ENCODE measurements at regions not wholly inside any gene's neighbourhood (a gene's known extent, or its start where the extent isn't known, plus 50 kb on each side); places are given as distances from the start of the nearest gene placed in this dataset.

DNA sequence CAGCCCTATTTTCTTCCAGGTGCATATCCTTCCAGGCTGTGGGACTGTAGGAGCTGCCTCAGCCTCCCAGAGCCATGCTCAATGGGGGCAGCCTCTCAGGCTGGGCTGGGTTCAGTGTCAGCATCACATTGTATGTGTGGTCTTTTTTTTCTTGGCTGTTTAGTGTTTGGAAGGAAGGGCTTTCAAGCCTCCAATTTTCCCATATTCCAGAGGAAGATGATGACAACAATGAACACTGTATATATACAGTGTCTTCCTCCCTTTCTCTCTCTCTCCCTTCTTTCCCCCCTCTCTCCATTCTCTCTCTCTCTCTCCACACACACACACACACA is 326.4 kb downstream of the DYSF start:
- no peak for DNase-seq
- Histone ChIP-seq H4K20me1 (ENCODE audit: insufficient read depth) (no peaks in the 10 kb centered on the region), H3K4me3 (ENCODE audit: low read depth in 2 of 2, low read length in 1 of 2) (no peak overlapping the region), H3K4me2 (no peak overlapping the region), H3K9me3 (no peaks in the 10 kb centered on the region), H3K36me3 (replicated peaks in 1 of 2; ENCODE audit: control insufficient read depth in 1 of 2, insufficient read depth in 2 of 2, low read length in 1 of 2) (no peaks in the 10 kb centered on the region), H3K9ac (no peak overlapping the region), H2AFZ (ENCODE audit: low read depth) (no peak overlapping the region), H3K27ac (ENCODE audit: low read depth in 2 of 2, low read length in 1 of 2) (no peak overlapping the region), H3K27me3 (ENCODE audit: insufficient read depth) (no peaks in the 10 kb centered on the region; the same call in 1 of the 2 replicates), H3K9me2 (no peaks in the 10 kb centered on the region), H3F3A (replicated peaks; ENCODE audit: insufficient read depth) (no peaks in the 10 kb centered on the region), H3K79me2 (ENCODE audit: insufficient read depth) (no peaks in the 10 kb centered on the region), H3K4me1 (ENCODE audit: control insufficient read depth in 1 of 2, insufficient read depth in 2 of 2, low read depth in 1 of 2, low read length in 1 of 2) (no peaks in the 10 kb centered on the region)
- no peak for TF ChIP-seq FOSL2 (IDR thresholded peaks at IDR 0.05; ENCODE audit: borderline replicate concordance, low read depth)
- POLR2A ChIA-PET = no interaction called here
- CTCF ChIA-PET = interaction anchor here (1.4 to 2.4 kb wide), 2 partner anchors 9 to 371 kb away, joined by 4 to 11 read pairs; no protein-coding TSS in a partner anchor

- Histone ChIP-seq H3F3A (replicated peaks; ENCODE audit: insufficient read depth) (no peaks in the 10 kb centered on the region), H3K9ac (no peak overlapping the region), H3K4me3 (ENCODE audit: low read depth in 2 of 2, low read length in 1 of 2) (no peak overlapping the region), H3K79me2 (ENCODE audit: insufficient read depth) (no peaks in the 10 kb centered on the region), H3K36me3 (replicated peaks in 1 of 2; ENCODE audit: control insufficient read depth in 1 of 2, insufficient read depth in 2 of 2, low read length in 1 of 2) (no peaks in the 10 kb centered on the region), H3K27ac (ENCODE audit: low read depth in 2 of 2, low read length in 1 of 2) (no peak overlapping the region), H2AFZ (ENCODE audit: low read depth) (no peak overlapping the region), H3K9me3 (no peaks in the 10 kb centered on the region), H3K4me2 (no peak overlapping the region), H3K9me2 (no peaks in the 10 kb centered on the region), H3K4me1 (ENCODE audit: control insufficient read depth in 1 of 2, insufficient read depth in 2 of 2, low read depth in 1 of 2, low read length in 1 of 2) (no peaks in the 10 kb centered on the region), H4K20me1 (ENCODE audit: insufficient read depth) (no peaks in the 10 kb centered on the region), H3K27me3 (ENCODE audit: insufficient read depth) (no peaks in the 10 kb centered on the region; the same call in 1 of the 2 replicates)
- POLR2A ChIA-PET = no interaction called here
- CTCF ChIA-PET = interaction anchor here (1.4 to 2.4 kb wide), 4 partner anchors 10 to 371 kb away, joined by 3 to 11 read pairs (median 5); no protein-coding TSS in a partner anchor
- TF ChIP-seq CTCF (IDR thresholded peaks at IDR 0.05) (peak; percentile 38), RFX5 (IDR thresholded peaks at IDR 0.05; ENCODE audit: low read length) (no peak), MAX (IDR thresholded peaks at IDR 0.05; ENCODE audit: low read depth) (no peak), RAD21 (IDR thresholded peaks at IDR 0.05; ENCODE audit: low read length) (peak; percentile 44), SIN3A (IDR thresholded peaks at IDR 0.05; ENCODE audit: borderline replicate concordance, low read depth, low read length) (no peak), FOXJ3 (CRISPR knock-in tag; IDR thresholded peaks at IDR 0.05) (no peak), FOSL2 (IDR thresholded peaks at IDR 0.05; ENCODE audit: borderline replicate concordance, low read depth) (0 out of 2 replicates have a peak, but pooled peaks have one; percentile 7), JUND (IDR thresholded peaks at IDR 0.05) (no peak), SMC3 (IDR thresholded peaks at IDR 0.05; ENCODE audit: low read depth, low read length) (0 out of 2 replicates have a peak, but pooled peaks have one; percentile 25), ZBTB33 (IDR thresholded peaks at IDR 0.05; ENCODE audit: borderline replicate concordance, low read depth) (no peak), TAF1 (IDR thresholded peaks at IDR 0.05; ENCODE audit: borderline replicate concordance, low read depth, low read length) (no peak), POLR2AphosphoS5 (IDR thresholded peaks at IDR 0.05; ENCODE audit: low read depth, low read length) (no peak)
- TF ChIP-seq, protein P1, sequence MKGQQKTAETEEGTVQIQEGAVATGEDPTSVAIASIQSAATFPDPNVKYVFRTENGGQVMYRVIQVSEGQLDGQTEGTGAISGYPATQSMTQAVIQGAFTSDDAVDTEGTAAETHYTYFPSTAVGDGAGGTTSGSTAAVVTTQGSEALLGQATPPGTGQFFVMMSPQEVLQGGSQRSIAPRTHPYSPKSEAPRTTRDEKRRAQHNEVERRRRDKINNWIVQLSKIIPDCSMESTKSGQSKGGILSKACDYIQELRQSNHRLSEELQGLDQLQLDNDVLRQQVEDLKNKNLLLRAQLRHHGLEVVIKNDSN (IDR thresholded peaks at IDR 0.05; ENCODE audit: borderline replicate concordance, low read depth) = no peak
- TF ChIP-seq, protein P2, sequence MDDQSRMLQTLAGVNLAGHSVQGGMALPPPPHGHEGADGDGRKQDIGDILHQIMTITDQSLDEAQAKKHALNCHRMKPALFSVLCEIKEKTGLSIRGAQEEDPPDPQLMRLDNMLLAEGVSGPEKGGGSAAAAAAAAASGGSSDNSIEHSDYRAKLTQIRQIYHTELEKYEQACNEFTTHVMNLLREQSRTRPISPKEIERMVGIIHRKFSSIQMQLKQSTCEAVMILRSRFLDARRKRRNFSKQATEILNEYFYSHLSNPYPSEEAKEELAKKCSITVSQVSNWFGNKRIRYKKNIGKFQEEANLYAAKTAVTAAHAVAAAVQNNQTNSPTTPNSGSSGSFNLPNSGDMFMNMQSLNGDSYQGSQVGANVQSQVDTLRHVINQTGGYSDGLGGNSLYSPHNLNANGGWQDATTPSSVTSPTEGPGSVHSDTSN (IDR thresholded peaks at IDR 0.05) = peak; percentile 56
- 51% methylated on average over 7 of the region's 8 CpGs for WGBS (ENCODE audit: low lambda C conversion rate)
- no peak for DNase-seq
Observed at GRCh38 chr2:71778936-71779773, 325.8 kb downstream of the DYSF start.

Measured in SK-N-SH (cell line).